ENCODE measurements at regions not wholly inside any gene's neighbourhood (a gene's known extent, or its start where the extent isn't known, plus 50 kb on each side); places are given as distances from the start of the nearest gene placed in this dataset.

- ChIA-PET CTCF (interaction anchor here (1.3 kb wide), 1 partner anchor 18 kb away, joined by 6 read pairs; no protein-coding TSS in a partner anchor), POLR2A (ENCODE audit: low non-redundant PET) (no interaction called here)
- TF ChIP-seq, protein P1, sequence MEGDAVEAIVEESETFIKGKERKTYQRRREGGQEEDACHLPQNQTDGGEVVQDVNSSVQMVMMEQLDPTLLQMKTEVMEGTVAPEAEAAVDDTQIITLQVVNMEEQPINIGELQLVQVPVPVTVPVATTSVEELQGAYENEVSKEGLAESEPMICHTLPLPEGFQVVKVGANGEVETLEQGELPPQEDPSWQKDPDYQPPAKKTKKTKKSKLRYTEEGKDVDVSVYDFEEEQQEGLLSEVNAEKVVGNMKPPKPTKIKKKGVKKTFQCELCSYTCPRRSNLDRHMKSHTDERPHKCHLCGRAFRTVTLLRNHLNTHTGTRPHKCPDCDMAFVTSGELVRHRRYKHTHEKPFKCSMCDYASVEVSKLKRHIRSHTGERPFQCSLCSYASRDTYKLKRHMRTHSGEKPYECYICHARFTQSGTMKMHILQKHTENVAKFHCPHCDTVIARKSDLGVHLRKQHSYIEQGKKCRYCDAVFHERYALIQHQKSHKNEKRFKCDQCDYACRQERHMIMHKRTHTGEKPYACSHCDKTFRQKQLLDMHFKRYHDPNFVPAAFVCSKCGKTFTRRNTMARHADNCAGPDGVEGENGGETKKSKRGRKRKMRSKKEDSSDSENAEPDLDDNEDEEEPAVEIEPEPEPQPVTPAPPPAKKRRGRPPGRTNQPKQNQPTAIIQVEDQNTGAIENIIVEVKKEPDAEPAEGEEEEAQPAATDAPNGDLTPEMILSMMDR (conservative IDR thresholded peaks at IDR 0.05; ENCODE audit: low read depth) = no peak
- H3K27ac ChIP-seq = no peak overlapping the region
- no peak for DNase-seq (ENCODE audit: low spot score)
These were observed 322.8 kb upstream of the NT5E start for GRCh38 chr6:85127168-85127498.

GRCh38 chr6:85126485-85127167 lies 323.3 kb upstream of the NT5E start:
- TF ChIP-seq, protein P1 (conservative IDR thresholded peaks at IDR 0.05; ENCODE audit: low read depth) = peak; percentile 67
- CTCF ChIA-PET = interaction anchor here (0.6 to 1.3 kb wide), 2 partner anchors 17 to 331 kb away, joined by 3 to 6 read pairs; no protein-coding TSS in a partner anchor
- H3K27ac ChIP-seq = no peak overlapping the region
- POLR2A ChIA-PET (ENCODE audit: low non-redundant PET) = no interaction called here
- DNase-seq (ENCODE audit: low spot score) = peak; percentile 64

DNA sequence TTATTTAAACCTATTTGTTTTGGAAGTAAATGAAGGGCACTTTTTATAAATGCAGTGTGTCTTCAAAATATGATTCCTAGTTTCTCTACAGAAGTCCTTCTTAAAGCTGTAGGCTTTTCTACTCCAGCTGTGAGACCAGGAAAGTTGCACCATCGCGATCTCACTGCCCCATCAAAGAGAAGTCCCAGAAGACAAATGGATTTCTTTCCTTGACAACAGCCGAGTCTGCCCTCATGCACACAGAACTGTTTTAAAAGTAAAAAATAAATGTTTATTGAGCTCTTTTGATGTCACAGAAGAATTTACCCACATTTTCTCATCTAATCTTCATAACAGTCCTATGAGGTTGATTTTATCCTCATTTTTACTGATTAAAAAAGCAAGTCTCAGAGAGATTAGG lies 324.4 kb upstream of the NT5E start:
- no peak overlapping the region for H3K27ac ChIP-seq
- ChIA-PET POLR2A (ENCODE audit: low non-redundant PET) (no interaction called here), CTCF (no interaction called here)
- TF ChIP-seq, protein P1 (conservative IDR thresholded peaks at IDR 0.05; ENCODE audit: low read depth) = no peak
- DNase-seq (ENCODE audit: low spot score) = no peak

- POLR2A ChIA-PET (ENCODE audit: low non-redundant PET) = no interaction called here
- TF ChIP-seq, protein P1 (conservative IDR thresholded peaks at IDR 0.05; ENCODE audit: low read depth) = no peak
- CTCF ChIA-PET = interaction anchor here (0.9 kb wide), 1 partner anchor 703 kb away, joined by 4 read pairs; no protein-coding TSS in a partner anchor
- H3K27ac ChIP-seq = no peak overlapping the region
- DNase-seq (ENCODE audit: low spot score) = no peak
These were observed 325.2 kb upstream of the NT5E start for GRCh38 chr6:85124472-85125354.

DNA sequence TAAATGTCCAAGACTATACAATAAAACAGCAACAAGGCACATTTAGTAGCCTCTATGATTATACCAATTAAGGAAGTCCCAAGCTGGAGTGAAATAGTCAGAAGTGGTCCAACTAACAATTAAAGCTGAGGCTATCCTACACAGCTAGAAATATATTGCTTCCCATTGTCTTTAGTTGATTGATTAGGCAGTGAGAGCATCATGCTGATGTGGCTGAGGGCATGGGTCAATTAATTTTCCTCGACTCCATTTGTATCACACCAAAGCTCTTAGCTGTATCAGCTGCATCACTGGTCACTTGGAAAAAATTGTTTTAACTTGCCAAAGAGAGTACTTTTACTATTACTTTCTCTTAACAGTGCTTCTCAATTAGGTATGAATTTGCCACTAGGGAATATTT lies 328.7 kb upstream of the NT5E start:
- TF ChIP-seq, protein P1 (conservative IDR thresholded peaks at IDR 0.05; ENCODE audit: low read depth) = no peak
- no peak overlapping the region for H3K27ac ChIP-seq
- CTCF ChIA-PET = no interaction called here
- DNase-seq (ENCODE audit: low spot score) = no peak
- POLR2A ChIA-PET (ENCODE audit: low non-redundant PET) = no interaction called here

GRCh38 chr6:85118652-85119235 lies 331.1 kb upstream of the NT5E start:
- POLR2A ChIA-PET (ENCODE audit: low non-redundant PET) = no interaction called here
- TF ChIP-seq, protein P1 (conservative IDR thresholded peaks at IDR 0.05; ENCODE audit: low read depth) = no peak
- CTCF ChIA-PET = interaction anchor here (0.6 kb wide), 1 partner anchor 347 kb away, joined by 9 read pairs; no protein-coding TSS in a partner anchor
- H3K27ac ChIP-seq = no peak overlapping the region
- no peak for DNase-seq (ENCODE audit: low spot score)

Measured in RWPE1 (cell line).